GM23338 (cell line): ENCODE measurements at regions not wholly inside any gene's neighbourhood (a gene's known extent, or its start where the extent isn't known, plus 50 kb on each side); places are given as distances from the start of the nearest gene placed in this dataset.

Experiments used
- ATAC-seq: fragments of 200-7000 bp; cut with Tn5 transposase; 3 replicates; pipeline ENCODE4 v1.9.1; 2020
- DNase-seq: peaks from one replicate; pipeline ENCODE4 v3.0.0-alpha.2; 2015; ENCODE audit warnings: low spot score
- H2AFZ ChIP-seq: fragments of 200-600 bp; sonication (generic); 2 replicates; pipeline ENCODE4 v1.8.0; 2016; ENCODE audit warnings: antibody characterized with exemption, mild to moderate bottlenecking, moderate library complexity
- H3F3A ChIP-seq: fragments of 200-600 bp; sonication (generic); replicated peaks from 2 replicates; pipeline ENCODE4 v1.8.0; 2017; ENCODE audit warnings: antibody characterized with exemption, mixed run types, low read depth
- H3K27ac ChIP-seq: fragments of 200-600 bp; sonication (generic); 2 replicates; pipeline ENCODE4 v1.6.1; 2016; ENCODE audit warnings: low read depth
- H3K27me3 ChIP-seq: fragments of 200-600 bp; sonication (generic); 2 replicates; pipeline ENCODE4 v1.8.0; 2016; ENCODE audit warnings: mild to moderate bottlenecking, mixed run types, moderate library complexity; ENCODE audit not compliant: insufficient read depth
- H3K36me3 ChIP-seq: fragments of 200-600 bp; sonication (generic); 2 replicates; pipeline ENCODE4 v1.8.0; 2016; ENCODE audit warnings: mild to moderate bottlenecking; ENCODE audit not compliant: insufficient read depth
- H3K4me1 ChIP-seq: fragments of 200-600 bp; sonication (generic); 2 replicates; pipeline ENCODE4 v1.8.0; 2016; ENCODE audit warnings: mild to moderate bottlenecking, moderate library complexity; ENCODE audit not compliant: insufficient read depth
- H3K4me2 ChIP-seq: fragments of 200-600 bp; sonication (generic); 2 replicates; pipeline ENCODE4 v1.7.1; 2017; ENCODE audit warnings: mixed run types
- H3K4me3 ChIP-seq: fragments of 200-600 bp; sonication (generic); 2 replicates; pipeline ENCODE4 v1.6.1; 2016; ENCODE audit warnings: mixed run types
- H3K79me2 ChIP-seq: fragments of 200-600 bp; sonication (generic); replicated peaks from 2 replicates; pipeline ENCODE4 v1.8.0; 2017; ENCODE audit warnings: mild to moderate bottlenecking; ENCODE audit not compliant: insufficient read depth
- H3K9me2 ChIP-seq: fragments of 200-600 bp; sonication (generic); 2 replicates; pipeline ENCODE4 v1.8.0; 2017; ENCODE audit not compliant: insufficient read depth
- H4K20me1 ChIP-seq: fragments of 200-600 bp; sonication (generic); replicated peaks from 2 replicates; pipeline ENCODE4 v1.8.0; 2017; ENCODE audit warnings: mild to moderate bottlenecking; ENCODE audit not compliant: insufficient read depth
- H3K27ac Mint-ChIP-seq: 2 replicates; pipeline ENCODE4 v1.8.0; 2020; ENCODE audit warnings: inconsistent platforms, mild to moderate bottlenecking, moderate library complexity, mixed read lengths
- H3K27me3 Mint-ChIP-seq: 3 replicates; pipeline ENCODE4 v1.8.0; 2022; ENCODE audit warnings: low read depth, mild to moderate bottlenecking, moderate library complexity, mixed read lengths, inconsistent platforms; ENCODE audit not compliant: insufficient read depth, poor library complexity
- H3K36me3 Mint-ChIP-seq: 3 replicates; pipeline ENCODE4 v1.8.0; 2021; ENCODE audit warnings: low read depth, mild to moderate bottlenecking, inconsistent platforms, moderate library complexity, mixed read lengths
- H3K4me1 Mint-ChIP-seq: 3 replicates; pipeline ENCODE4 v1.8.0; 2020; ENCODE audit warnings: mild to moderate bottlenecking, inconsistent platforms, mixed read lengths
- H3K4me3 Mint-ChIP-seq: 3 replicates; pipeline ENCODE4 v1.8.0; 2021; ENCODE audit warnings: moderate library complexity, mild to moderate bottlenecking, inconsistent platforms, mixed read lengths
- H3K9me3 Mint-ChIP-seq: 3 replicates; pipeline ENCODE4 v1.8.0; 2020; ENCODE audit warnings: moderate library complexity, mild to moderate bottlenecking, inconsistent platforms, mixed read lengths
- CREB1 ChIP-seq: fragments of 250-450 bp; sonication (Bioruptor Pico); IDR thresholded peaks from 2 replicates; pipeline ENCODE4 v1.5.0; 2020; ENCODE audit warnings: low read depth, mild to moderate bottlenecking, moderate library complexity
- EZH2 ChIP-seq: fragments of 200-600 bp; sonication (generic); IDR thresholded peaks from one replicate; pipeline ENCODE4 v1.8.0; 2017; ENCODE audit warnings: antibody characterized with exemption, mild to moderate bottlenecking, low read depth; ENCODE audit not compliant: unreplicated experiment
- EZH2phosphoT487 ChIP-seq: fragments of 200-600 bp; sonication (generic); IDR thresholded peaks from one replicate; pipeline ENCODE4 v1.8.1; 2018; ENCODE audit warnings: antibody characterized with exemption; ENCODE audit not compliant: unreplicated experiment
- JUNB ChIP-seq: IDR thresholded peaks from one replicate; pipeline ENCODE4 v1.6.1; 2016; ENCODE audit warnings: antibody characterized with exemption; ENCODE audit not compliant: unreplicated experiment
- NANOG ChIP-seq: IDR thresholded peaks from 2 replicates; pipeline ENCODE4 v1.6.1; 2016; ENCODE audit warnings: antibody characterized with exemption, borderline replicate concordance
- POLR2AphosphoS5 ChIP-seq: IDR thresholded peaks from 2 replicates; pipeline ENCODE4 v1.6.1; 2016; ENCODE audit warnings: antibody characterized with exemption, low read depth
- ZNF114 ChIP-seq: fragments of 250-450 bp; sonication (Bioruptor Pico); IDR thresholded peaks from 2 replicates; pipeline ENCODE4 v1.5.0; 2020; ENCODE audit warnings: mild to moderate bottlenecking, moderate library complexity
- ZNF331 ChIP-seq: fragments of 250-450 bp; sonication (Bioruptor Pico); IDR thresholded peaks from 2 replicates; pipeline ENCODE4 v1.5.0; 2020; ENCODE audit warnings: low read depth, mild to moderate bottlenecking, moderate library complexity
- TF ChIP-seq, protein P1 (sequence below): IDR thresholded peaks from 2 replicates; pipeline ENCODE4 v1.6.1; 2016; ENCODE audit warnings: antibody characterized with exemption
- TF ChIP-seq, protein P2 (sequence below), 2 experiments: fragments of 200-600 bp in 1 of 2; sonication (generic) in 1 of 2; conservative IDR thresholded peaks; 2 replicates each; pipeline versions ENCODE4 v1.5.1 to v1.6.1; 2016 to 2017; ENCODE audit warnings: antibody characterized with exemption in 2 of 2, low read depth in 2 of 2, mild to moderate bottlenecking in 2 of 2, moderate library complexity in 1 of 2
- TF ChIP-seq, protein P3 (sequence below): IDR thresholded peaks from one replicate; pipeline ENCODE4 v1.6.1; 2018; ENCODE audit warnings: antibody characterized with exemption; ENCODE audit not compliant: unreplicated experiment
- TF ChIP-seq, protein P4 (sequence below): fragments of 250-450 bp; sonication (Bioruptor Pico); IDR thresholded peaks from 2 replicates; pipeline ENCODE4 v1.5.0; 2020; ENCODE audit warnings: mild to moderate bottlenecking, moderate library complexity

DNA sequence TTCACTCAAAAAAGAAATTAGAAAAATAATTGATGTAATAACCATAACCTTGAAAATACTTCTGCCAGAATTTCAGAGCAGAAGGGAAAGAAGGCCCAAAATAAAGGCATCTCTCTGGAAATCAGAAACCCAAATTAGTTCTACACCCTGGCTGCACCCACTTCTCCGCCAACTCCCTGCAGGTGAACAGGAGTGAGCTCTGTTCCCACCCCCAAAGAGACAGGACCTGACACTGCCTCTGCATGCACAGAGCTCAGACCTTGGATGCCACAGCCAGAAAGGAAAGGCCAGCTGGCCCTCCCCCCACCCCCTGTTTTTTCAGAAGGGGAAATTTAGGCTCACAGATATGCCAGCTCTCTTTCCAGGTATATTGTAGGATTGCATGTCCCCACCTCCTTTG is 228.2 kb downstream of the BCL11B start (continued):
- TF ChIP-seq CREB1 (CRISPR knock-in tag) (no peak), ZNF331 (CRISPR knock-in tag) (no peak)
- TF ChIP-seq, protein P1, sequence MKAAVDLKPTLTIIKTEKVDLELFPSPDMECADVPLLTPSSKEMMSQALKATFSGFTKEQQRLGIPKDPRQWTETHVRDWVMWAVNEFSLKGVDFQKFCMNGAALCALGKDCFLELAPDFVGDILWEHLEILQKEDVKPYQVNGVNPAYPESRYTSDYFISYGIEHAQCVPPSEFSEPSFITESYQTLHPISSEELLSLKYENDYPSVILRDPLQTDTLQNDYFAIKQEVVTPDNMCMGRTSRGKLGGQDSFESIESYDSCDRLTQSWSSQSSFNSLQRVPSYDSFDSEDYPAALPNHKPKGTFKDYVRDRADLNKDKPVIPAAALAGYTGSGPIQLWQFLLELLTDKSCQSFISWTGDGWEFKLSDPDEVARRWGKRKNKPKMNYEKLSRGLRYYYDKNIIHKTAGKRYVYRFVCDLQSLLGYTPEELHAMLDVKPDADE = no peak
- TF ChIP-seq, protein P2, sequence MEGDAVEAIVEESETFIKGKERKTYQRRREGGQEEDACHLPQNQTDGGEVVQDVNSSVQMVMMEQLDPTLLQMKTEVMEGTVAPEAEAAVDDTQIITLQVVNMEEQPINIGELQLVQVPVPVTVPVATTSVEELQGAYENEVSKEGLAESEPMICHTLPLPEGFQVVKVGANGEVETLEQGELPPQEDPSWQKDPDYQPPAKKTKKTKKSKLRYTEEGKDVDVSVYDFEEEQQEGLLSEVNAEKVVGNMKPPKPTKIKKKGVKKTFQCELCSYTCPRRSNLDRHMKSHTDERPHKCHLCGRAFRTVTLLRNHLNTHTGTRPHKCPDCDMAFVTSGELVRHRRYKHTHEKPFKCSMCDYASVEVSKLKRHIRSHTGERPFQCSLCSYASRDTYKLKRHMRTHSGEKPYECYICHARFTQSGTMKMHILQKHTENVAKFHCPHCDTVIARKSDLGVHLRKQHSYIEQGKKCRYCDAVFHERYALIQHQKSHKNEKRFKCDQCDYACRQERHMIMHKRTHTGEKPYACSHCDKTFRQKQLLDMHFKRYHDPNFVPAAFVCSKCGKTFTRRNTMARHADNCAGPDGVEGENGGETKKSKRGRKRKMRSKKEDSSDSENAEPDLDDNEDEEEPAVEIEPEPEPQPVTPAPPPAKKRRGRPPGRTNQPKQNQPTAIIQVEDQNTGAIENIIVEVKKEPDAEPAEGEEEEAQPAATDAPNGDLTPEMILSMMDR (conservative IDR thresholded peaks at IDR 0.05; ENCODE audit: low read depth in 2 of 2) = no peak
- TF ChIP-seq, protein P3, sequence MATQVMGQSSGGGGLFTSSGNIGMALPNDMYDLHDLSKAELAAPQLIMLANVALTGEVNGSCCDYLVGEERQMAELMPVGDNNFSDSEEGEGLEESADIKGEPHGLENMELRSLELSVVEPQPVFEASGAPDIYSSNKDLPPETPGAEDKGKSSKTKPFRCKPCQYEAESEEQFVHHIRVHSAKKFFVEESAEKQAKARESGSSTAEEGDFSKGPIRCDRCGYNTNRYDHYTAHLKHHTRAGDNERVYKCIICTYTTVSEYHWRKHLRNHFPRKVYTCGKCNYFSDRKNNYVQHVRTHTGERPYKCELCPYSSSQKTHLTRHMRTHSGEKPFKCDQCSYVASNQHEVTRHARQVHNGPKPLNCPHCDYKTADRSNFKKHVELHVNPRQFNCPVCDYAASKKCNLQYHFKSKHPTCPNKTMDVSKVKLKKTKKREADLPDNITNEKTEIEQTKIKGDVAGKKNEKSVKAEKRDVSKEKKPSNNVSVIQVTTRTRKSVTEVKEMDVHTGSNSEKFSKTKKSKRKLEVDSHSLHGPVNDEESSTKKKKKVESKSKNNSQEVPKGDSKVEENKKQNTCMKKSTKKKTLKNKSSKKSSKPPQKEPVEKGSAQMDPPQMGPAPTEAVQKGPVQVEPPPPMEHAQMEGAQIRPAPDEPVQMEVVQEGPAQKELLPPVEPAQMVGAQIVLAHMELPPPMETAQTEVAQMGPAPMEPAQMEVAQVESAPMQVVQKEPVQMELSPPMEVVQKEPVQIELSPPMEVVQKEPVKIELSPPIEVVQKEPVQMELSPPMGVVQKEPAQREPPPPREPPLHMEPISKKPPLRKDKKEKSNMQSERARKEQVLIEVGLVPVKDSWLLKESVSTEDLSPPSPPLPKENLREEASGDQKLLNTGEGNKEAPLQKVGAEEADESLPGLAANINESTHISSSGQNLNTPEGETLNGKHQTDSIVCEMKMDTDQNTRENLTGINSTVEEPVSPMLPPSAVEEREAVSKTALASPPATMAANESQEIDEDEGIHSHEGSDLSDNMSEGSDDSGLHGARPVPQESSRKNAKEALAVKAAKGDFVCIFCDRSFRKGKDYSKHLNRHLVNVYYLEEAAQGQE = no peak

DNA sequence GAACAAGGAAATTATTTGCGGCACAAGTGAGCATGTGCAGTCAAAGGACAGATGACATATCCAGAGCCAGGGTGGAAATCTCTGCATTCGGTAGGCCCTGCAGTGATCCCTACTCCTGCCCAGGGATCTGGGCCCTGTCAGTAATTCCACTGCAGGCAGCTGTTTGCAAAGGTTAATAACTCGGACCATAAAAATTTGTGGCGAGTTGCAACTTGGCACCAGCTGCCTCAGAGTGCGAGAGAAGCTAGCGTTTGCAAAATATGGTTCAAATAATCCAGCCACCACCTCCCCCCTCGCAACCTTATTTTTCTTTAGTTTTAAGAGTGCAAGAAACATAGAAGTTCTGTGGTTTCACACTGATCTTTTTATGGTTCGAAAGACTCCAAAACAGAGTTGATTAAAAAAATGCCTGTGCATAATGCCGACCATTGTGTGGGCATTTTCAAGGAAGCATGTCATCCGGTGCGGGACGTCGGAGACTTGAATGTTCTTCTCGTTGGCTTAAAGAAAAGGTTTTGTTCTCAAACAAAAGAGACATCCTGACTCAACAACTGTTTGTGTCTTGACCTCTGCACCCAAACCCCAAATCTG is 224.5 kb downstream of the BCL11B start:
- H3K27me3 Mint-ChIP-seq = no peaks in the 10 kb centered on the region
- H3F3A ChIP-seq = no peaks in the 10 kb centered on the region
- DNase-seq = no peak
- peaks cover 8% of the 10 kb centered on the region; the same call in 2 of the 3 replicates for H3K9me3 Mint-ChIP-seq
- no peak overlapping the region for H3K27ac Mint-ChIP-seq
- no peak overlapping the region for H3K4me2 ChIP-seq
- no peak overlapping the region for H3K4me3 ChIP-seq
- no peak overlapping the region for H3K4me3 Mint-ChIP-seq
- no peak overlapping the region for H3K27ac ChIP-seq
- no peaks in the 10 kb centered on the region for H4K20me1 ChIP-seq
- H3K4me1 Mint-ChIP-seq = no peaks in the 10 kb centered on the region; the same call in 2 of the 3 replicates
- no peaks in the 10 kb centered on the region for H3K9me2 ChIP-seq
- H3K4me1 ChIP-seq = no peaks in the 10 kb centered on the region
- no peaks in the 10 kb centered on the region for H3K36me3 Mint-ChIP-seq
- H3K36me3 ChIP-seq = no peaks in the 10 kb centered on the region
- no peaks in the 10 kb centered on the region for H3K27me3 ChIP-seq
- no peaks in the 10 kb centered on the region for H3K79me2 ChIP-seq
- ATAC-seq = no peak
- H2AFZ ChIP-seq = no peak overlapping the region; the same call in 1 of the 2 replicates
- TF ChIP-seq JUNB (no peak), POLR2AphosphoS5 (no peak), ZNF114 (no peak), ZNF331 (CRISPR knock-in tag) (no peak), CREB1 (CRISPR knock-in tag) (no peak), EZH2phosphoT487 (no peak), EZH2 (no peak), NANOG (no peak)
- TF ChIP-seq, protein P4, sequence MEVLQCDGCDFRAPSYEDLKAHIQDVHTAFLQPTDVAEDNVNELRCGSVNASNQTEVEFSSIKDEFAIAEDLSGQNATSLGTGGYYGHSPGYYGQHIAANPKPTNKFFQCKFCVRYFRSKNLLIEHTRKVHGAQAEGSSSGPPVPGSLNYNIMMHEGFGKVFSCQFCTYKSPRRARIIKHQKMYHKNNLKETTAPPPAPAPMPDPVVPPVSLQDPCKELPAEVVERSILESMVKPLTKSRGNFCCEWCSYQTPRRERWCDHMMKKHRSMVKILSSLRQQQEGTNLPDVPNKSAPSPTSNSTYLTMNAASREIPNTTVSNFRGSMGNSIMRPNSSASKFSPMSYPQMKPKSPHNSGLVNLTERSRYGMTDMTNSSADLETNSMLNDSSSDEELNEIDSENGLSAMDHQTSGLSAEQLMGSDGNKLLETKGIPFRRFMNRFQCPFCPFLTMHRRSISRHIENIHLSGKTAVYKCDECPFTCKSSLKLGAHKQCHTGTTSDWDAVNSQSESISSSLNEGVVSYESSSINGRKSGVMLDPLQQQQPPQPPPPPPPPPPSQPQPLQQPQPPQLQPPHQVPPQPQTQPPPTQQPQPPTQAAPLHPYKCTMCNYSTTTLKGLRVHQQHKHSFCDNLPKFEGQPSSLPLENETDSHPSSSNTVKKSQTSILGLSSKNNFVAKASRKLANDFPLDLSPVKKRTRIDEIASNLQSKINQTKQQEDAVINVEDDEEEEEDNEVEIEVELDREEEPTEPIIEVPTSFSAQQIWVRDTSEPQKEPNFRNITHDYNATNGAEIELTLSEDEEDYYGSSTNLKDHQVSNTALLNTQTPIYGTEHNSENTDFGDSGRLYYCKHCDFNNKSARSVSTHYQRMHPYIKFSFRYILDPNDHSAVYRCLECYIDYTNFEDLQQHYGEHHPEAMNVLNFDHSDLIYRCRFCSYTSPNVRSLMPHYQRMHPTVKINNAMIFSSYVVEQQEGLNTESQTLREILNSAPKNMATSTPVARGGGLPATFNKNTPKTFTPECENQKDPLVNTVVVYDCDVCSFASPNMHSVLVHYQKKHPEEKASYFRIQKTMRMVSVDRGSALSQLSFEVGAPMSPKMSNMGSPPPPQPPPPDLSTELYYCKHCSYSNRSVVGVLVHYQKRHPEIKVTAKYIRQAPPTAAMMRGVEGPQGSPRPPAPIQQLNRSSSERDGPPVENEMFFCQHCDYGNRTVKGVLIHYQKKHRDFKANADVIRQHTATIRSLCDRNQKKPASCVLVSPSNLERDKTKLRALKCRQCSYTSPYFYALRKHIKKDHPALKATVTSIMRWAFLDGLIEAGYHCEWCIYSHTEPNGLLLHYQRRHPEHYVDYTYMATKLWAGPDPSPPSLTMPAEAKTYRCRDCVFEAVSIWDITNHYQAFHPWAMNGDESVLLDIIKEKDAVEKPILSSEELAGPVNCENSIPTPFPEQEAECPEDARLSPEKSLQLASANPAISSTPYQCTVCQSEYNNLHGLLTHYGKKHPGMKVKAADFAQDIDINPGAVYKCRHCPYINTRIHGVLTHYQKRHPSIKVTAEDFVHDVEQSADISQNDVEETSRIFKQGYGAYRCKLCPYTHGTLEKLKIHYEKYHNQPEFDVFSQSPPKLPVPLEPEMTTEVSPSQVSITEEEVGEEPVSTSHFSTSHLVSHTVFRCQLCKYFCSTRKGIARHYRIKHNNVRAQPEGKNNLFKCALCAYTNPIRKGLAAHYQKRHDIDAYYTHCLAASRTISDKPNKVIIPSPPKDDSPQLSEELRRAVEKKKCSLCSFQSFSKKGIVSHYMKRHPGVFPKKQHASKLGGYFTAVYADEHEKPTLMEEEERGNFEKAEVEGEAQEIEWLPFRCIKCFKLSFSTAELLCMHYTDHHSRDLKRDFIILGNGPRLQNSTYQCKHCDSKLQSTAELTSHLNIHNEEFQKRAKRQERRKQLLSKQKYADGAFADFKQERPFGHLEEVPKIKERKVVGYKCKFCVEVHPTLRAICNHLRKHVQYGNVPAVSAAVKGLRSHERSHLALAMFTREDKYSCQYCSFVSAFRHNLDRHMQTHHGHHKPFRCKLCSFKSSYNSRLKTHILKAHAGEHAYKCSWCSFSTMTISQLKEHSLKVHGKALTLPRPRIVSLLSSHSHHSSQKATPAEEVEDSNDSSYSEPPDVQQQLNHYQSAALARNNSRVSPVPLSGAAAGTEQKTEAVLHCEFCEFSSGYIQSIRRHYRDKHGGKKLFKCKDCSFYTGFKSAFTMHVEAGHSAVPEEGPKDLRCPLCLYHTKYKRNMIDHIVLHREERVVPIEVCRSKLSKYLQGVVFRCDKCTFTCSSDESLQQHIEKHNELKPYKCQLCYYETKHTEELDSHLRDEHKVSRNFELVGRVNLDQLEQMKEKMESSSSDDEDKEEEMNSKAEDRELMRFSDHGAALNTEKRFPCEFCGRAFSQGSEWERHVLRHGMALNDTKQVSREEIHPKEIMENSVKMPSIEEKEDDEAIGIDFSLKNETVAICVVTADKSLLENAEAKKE (CRISPR knock-in tag) = no peak
